ENCODE measurements at regions not wholly inside any gene's neighbourhood (a gene's known extent, or its start where the extent isn't known, plus 50 kb on each side); places are given as distances from the start of the nearest gene placed in this dataset.

DNA sequence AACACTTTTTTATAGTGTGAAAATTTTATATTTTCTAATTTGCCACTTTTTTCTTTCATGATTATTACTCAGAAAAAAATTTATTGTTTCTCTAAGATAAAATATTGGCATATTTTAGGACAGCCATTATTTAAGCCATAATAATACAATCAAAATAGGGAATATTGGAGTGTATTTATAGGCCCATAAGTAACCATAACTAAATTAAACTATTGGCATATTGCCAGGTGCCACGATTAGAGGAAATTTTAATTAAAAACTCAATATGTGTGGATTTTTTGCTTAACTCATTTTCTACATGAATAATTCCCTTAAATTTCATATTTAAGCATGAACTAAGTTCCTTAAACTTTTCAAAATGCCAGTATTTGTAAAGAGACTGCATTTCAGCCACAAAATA, 587.8 kb downstream of the IPMK start:
- TF ChIP-seq, protein P1, sequence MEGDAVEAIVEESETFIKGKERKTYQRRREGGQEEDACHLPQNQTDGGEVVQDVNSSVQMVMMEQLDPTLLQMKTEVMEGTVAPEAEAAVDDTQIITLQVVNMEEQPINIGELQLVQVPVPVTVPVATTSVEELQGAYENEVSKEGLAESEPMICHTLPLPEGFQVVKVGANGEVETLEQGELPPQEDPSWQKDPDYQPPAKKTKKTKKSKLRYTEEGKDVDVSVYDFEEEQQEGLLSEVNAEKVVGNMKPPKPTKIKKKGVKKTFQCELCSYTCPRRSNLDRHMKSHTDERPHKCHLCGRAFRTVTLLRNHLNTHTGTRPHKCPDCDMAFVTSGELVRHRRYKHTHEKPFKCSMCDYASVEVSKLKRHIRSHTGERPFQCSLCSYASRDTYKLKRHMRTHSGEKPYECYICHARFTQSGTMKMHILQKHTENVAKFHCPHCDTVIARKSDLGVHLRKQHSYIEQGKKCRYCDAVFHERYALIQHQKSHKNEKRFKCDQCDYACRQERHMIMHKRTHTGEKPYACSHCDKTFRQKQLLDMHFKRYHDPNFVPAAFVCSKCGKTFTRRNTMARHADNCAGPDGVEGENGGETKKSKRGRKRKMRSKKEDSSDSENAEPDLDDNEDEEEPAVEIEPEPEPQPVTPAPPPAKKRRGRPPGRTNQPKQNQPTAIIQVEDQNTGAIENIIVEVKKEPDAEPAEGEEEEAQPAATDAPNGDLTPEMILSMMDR (conservative IDR thresholded peaks at IDR 0.05 in 1 of 2, IDR thresholded peaks at IDR 0.05 in 1 of 2; ENCODE audit: extremely low read depth in 1 of 2, insufficient read depth in 1 of 2, low read depth in 1 of 2, low read length in 2 of 2) = no peak
- no peak for TF ChIP-seq EZH2 (IDR thresholded peaks at IDR 0.05; ENCODE audit: borderline replicate concordance, low read length)
